A549 (cell line): ENCODE measurements at regions not wholly inside any gene's neighbourhood (a gene's known extent, or its start where the extent isn't known, plus 50 kb on each side); places are given as distances from the start of the nearest gene placed in this dataset.

Experiments used
- ATAC-seq, 2 experiments: fragments of 200-7000 bp in 1 of 2; fragments of >200 bp in 1 of 2; cut with Nextera tagmentation in 1 of 2; cut with Tn5 transposase in 1 of 2; 3 replicates each; pipeline versions ENCODE4 v1.8.0 to v1.9.1; 2018 to 2020; ENCODE audit warnings: mild to moderate bottlenecking in 1 of 2, moderate library complexity in 1 of 2
- CTCF ChIA-PET: fragments of 300-600 bp; sonication (Branson Sonifier 250); formaldehyde crosslinking; extraction: SDS; loops from one replicate; lab custom pipeline; 2021; ENCODE audit warnings: antibody characterized with exemption, inconsistent platforms; lab: Yijun Ruan, JAX
- POLR2A ChIA-PET: fragments of 350-600 bp; formaldehyde crosslinking; extraction: SDS; loops from one replicate; lab custom pipeline; 2021; ENCODE audit warnings: antibody characterized with exemption, inconsistent platforms; lab: Yijun Ruan, JAX
- DNase-seq, 2 experiments: peaks; one replicate each; pipeline versions ENCODE4 v3.0.0 to v3.0.0-alpha.2; 2011 to 2016; ENCODE audit warnings: low read depth in 1 of 2, low spot score in 1 of 2
- FAIRE-seq: peaks from 2 replicates; lab custom pipeline; 2011; peaks lifted over from hg19 to GRCh38; lab: Jason Lieb, UNC
- H3K27ac ChIP-seq, 2 experiments: fragments of >200 bp; sonication (Bioruptor Twin); formaldehyde crosslinking; 3 replicates each; pipeline ENCODE4 v1.5.1; 2016 to 2017
- H3K4me1 ChIP-seq: fragments of >200 bp; sonication (Bioruptor Twin); formaldehyde crosslinking; 3 replicates; pipeline ENCODE4 v1.6.1; 2016
- H3K4me2 ChIP-seq: fragments of >200 bp; sonication (Bioruptor Twin); formaldehyde crosslinking; 3 replicates; pipeline ENCODE4 v1.6.1; 2016
- H3K4me3 ChIP-seq: fragments of >200 bp; sonication (Bioruptor Twin); formaldehyde crosslinking; 3 replicates; pipeline ENCODE4 v1.5.1; 2016
- H3K9me3 ChIP-seq: fragments of >200 bp; sonication (Bioruptor Twin); formaldehyde crosslinking; 3 replicates; pipeline ENCODE4 v1.6.1; 2016
- BHLHE40 ChIP-seq: IDR thresholded peaks from 2 replicates; pipeline ENCODE4 v1.6.1; 2012; ENCODE audit warnings: low read depth, low read length, inconsistent platforms
- CHD2 ChIP-seq: fragments of 150-350 bp; IDR thresholded peaks from 2 replicates; pipeline ENCODE4 v1.6.1; 2014; ENCODE audit warnings: low read length; ENCODE audit not compliant: partially characterized antibody
- CHD4 ChIP-seq: fragments of 200-600 bp; sonication (generic); IDR thresholded peaks from 2 replicates; pipeline ENCODE4 v1.6.1; 2016; ENCODE audit warnings: antibody characterized with exemption, mild to moderate bottlenecking, borderline replicate concordance
- EHMT2 ChIP-seq: fragments of 200-600 bp; sonication (generic); IDR thresholded peaks from 2 replicates; pipeline ENCODE4 v1.6.1; 2016; ENCODE audit warnings: antibody characterized with exemption, low read depth, mild to moderate bottlenecking, moderate library complexity
- FOSB ChIP-seq: fragments of 250-450 bp; sonication (Bioruptor Pico); IDR thresholded peaks from 2 replicates; pipeline ENCODE4 v1.5.0; 2020; ENCODE audit warnings: mild to moderate bottlenecking, moderate library complexity
- FOSL2 ChIP-seq, 2 experiments: fragments of 450-650 bp in 1 of 2; fragments of >200 bp in 1 of 2; sonication (Bioruptor Twin) in 1 of 2; formaldehyde crosslinking; IDR thresholded peaks; 2 replicates each; pipeline versions ENCODE4 v1.5.0 to v1.6.1; 2016 to 2020; ENCODE audit warnings: mild to moderate bottlenecking in 1 of 2, moderate library complexity in 1 of 2
- GATA3 ChIP-seq: IDR thresholded peaks from 2 replicates; pipeline ENCODE4 v1.6.1; 2012; ENCODE audit warnings: borderline replicate concordance
- HMGXB4 ChIP-seq: fragments of 250-450 bp; sonication (Bioruptor Pico); IDR thresholded peaks from 2 replicates; pipeline ENCODE4 v1.5.0; 2021; ENCODE audit warnings: mild to moderate bottlenecking, moderate library complexity, borderline replicate concordance
- JUN ChIP-seq, 2 experiments: fragments of >200 bp; sonication (Bioruptor Twin); formaldehyde crosslinking; IDR thresholded peaks; 2 replicates in 1 of 2; 3 replicates in 1 of 2; pipeline ENCODE4 v1.6.1; 2016 to 2017
- JUNB ChIP-seq: fragments of >200 bp; sonication (Bioruptor Twin); formaldehyde crosslinking; IDR thresholded peaks from 2 replicates; pipeline ENCODE4 v1.6.1; 2016
- KDM5A ChIP-seq: fragments of 200-600 bp; sonication (generic); IDR thresholded peaks from 2 replicates; pipeline ENCODE4 v1.6.1; 2016; ENCODE audit warnings: antibody characterized with exemption, mild to moderate bottlenecking
- MAFK ChIP-seq: fragments of 450-650 bp; IDR thresholded peaks from 2 replicates; pipeline ENCODE4 v1.6.1; 2014; ENCODE audit not compliant: partially characterized antibody
- MAX ChIP-seq: IDR thresholded peaks from 2 replicates; pipeline ENCODE4 v1.6.1; 2012
- NR3C1 ChIP-seq: fragments of >200 bp; sonication (Bioruptor Twin); formaldehyde crosslinking; IDR thresholded peaks from 3 replicates; pipeline ENCODE4 v1.6.1; 2017
- POLR2A ChIP-seq: IDR thresholded peaks from 2 replicates; pipeline ENCODE4 v1.6.1; 2012; ENCODE audit warnings: mild to moderate bottlenecking, low read length
- RCOR1 ChIP-seq: fragments of 150-350 bp; IDR thresholded peaks from 2 replicates; pipeline ENCODE4 v1.6.1; 2014; ENCODE audit warnings: antibody characterized with exemption, low read length, low read depth
- RFX5 ChIP-seq: fragments of 450-650 bp; IDR thresholded peaks from 2 replicates; pipeline ENCODE4 v1.7.1; 2014; ENCODE audit warnings: antibody characterized with exemption, mild to moderate bottlenecking, moderate library complexity
- USF2 ChIP-seq: fragments of 450-650 bp; IDR thresholded peaks from 2 replicates; pipeline ENCODE4 v1.6.1; 2014; ENCODE audit warnings: antibody characterized with exemption
- ZC3H11A ChIP-seq: fragments of 450-650 bp; IDR thresholded peaks from 2 replicates; pipeline ENCODE4 v1.6.1; 2014; ENCODE audit warnings: antibody characterized with exemption, mild to moderate bottlenecking
- ZNF302 ChIP-seq: fragments of 250-450 bp; sonication (Bioruptor Pico); IDR thresholded peaks from 2 replicates; pipeline ENCODE4 v1.9.0; 2021; ENCODE audit warnings: inconsistent platforms, mild to moderate bottlenecking, moderate library complexity
- WGBS: methylation state at CpG from one replicate; pipeline ENCODE4 v1.1.6; 2017; ENCODE audit errors: missing lambda C conversion rate; 5-methylcytosine and 5-hydroxymethylcytosine counted together
- TF ChIP-seq, protein P1 (sequence below): fragments of 200-600 bp; sonication (generic); IDR thresholded peaks from 2 replicates; pipeline ENCODE4 v1.6.1; 2016; ENCODE audit warnings: antibody characterized with exemption, mild to moderate bottlenecking, moderate library complexity
- TF ChIP-seq, protein P2 (sequence below): IDR thresholded peaks from 2 replicates; pipeline ENCODE4 v1.6.1; 2012

GRCh38 chr21:28693476-28693875, 299.2 kb downstream of the LTN1 start (continued):
- TF ChIP-seq JUN (IDR thresholded peaks at IDR 0.05), result no peak
- TF ChIP-seq, protein P1, sequence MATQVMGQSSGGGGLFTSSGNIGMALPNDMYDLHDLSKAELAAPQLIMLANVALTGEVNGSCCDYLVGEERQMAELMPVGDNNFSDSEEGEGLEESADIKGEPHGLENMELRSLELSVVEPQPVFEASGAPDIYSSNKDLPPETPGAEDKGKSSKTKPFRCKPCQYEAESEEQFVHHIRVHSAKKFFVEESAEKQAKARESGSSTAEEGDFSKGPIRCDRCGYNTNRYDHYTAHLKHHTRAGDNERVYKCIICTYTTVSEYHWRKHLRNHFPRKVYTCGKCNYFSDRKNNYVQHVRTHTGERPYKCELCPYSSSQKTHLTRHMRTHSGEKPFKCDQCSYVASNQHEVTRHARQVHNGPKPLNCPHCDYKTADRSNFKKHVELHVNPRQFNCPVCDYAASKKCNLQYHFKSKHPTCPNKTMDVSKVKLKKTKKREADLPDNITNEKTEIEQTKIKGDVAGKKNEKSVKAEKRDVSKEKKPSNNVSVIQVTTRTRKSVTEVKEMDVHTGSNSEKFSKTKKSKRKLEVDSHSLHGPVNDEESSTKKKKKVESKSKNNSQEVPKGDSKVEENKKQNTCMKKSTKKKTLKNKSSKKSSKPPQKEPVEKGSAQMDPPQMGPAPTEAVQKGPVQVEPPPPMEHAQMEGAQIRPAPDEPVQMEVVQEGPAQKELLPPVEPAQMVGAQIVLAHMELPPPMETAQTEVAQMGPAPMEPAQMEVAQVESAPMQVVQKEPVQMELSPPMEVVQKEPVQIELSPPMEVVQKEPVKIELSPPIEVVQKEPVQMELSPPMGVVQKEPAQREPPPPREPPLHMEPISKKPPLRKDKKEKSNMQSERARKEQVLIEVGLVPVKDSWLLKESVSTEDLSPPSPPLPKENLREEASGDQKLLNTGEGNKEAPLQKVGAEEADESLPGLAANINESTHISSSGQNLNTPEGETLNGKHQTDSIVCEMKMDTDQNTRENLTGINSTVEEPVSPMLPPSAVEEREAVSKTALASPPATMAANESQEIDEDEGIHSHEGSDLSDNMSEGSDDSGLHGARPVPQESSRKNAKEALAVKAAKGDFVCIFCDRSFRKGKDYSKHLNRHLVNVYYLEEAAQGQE, result no peak

- Histone ChIP-seq H3K9me3 (no peaks in the 10 kb centered on the region), H3K4me1 (no peaks in the 10 kb centered on the region), H3K27ac (no peak overlapping the region), H3K4me3 (no peak overlapping the region), H3K4me2 (no peak overlapping the region)
- ChIA-PET CTCF (no interaction called here), POLR2A (no interaction called here)
- FAIRE-seq (no peak), ATAC-seq (no peak), DNase-seq (no peak)
- 0% methylated on average over 1 of the region's 1 CpG for WGBS
- no peak for TF ChIP-seq ZC3H11A
- TF ChIP-seq POLR2A, result no peak
- no peak for TF ChIP-seq NR3C1
- TF ChIP-seq FOSB, result no peak
- no peak for TF ChIP-seq RFX5
- no peak for TF ChIP-seq FOSL2 (IDR thresholded peaks at IDR 0.05)
- no peak for TF ChIP-seq FOSL2 (CRISPR knock-in tag; IDR thresholded peaks at IDR 0.05)
- no peak for TF ChIP-seq MAX
- no peak for TF ChIP-seq GATA3
- TF ChIP-seq BHLHE40, result no peak
- no peak for TF ChIP-seq KDM5A
- TF ChIP-seq JUNB, result no peak
- TF ChIP-seq CHD4, result no peak
- TF ChIP-seq, protein P2, sequence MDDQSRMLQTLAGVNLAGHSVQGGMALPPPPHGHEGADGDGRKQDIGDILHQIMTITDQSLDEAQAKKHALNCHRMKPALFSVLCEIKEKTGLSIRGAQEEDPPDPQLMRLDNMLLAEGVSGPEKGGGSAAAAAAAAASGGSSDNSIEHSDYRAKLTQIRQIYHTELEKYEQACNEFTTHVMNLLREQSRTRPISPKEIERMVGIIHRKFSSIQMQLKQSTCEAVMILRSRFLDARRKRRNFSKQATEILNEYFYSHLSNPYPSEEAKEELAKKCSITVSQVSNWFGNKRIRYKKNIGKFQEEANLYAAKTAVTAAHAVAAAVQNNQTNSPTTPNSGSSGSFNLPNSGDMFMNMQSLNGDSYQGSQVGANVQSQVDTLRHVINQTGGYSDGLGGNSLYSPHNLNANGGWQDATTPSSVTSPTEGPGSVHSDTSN, result no peak
- no peak for TF ChIP-seq EHMT2
- TF ChIP-seq RCOR1, result no peak
- no peak for TF ChIP-seq HMGXB4
- no peak for TF ChIP-seq CHD2
These were observed 302.5 kb downstream of the LTN1 start for GRCh38 chr21:28690196-28690595.

GRCh38 chr21:28688381-28688780, 304.3 kb downstream of the LTN1 start:
- ATAC-seq (no peak), DNase-seq (no peak), FAIRE-seq (no peak)
- ChIA-PET CTCF (no interaction called here), POLR2A (no interaction called here)
- TF ChIP-seq USF2 (no peak), MAFK (no peak), ZNF302 (no peak)
- Histone ChIP-seq H3K4me1 (no peaks in the 10 kb centered on the region), H3K27ac (no peak overlapping the region), H3K4me3 (no peak overlapping the region), H3K9me3 (no peaks in the 10 kb centered on the region), H3K4me2 (no peak overlapping the region)
- 69% methylated on average over 1 of the region's 1 CpG for WGBS
